HG03442 (cell line): ENCODE measurements at regions not wholly inside any gene's neighbourhood (a gene's known extent, or its start where the extent isn't known, plus 50 kb on each side); places are given as distances from the start of the nearest gene placed in this dataset.
"Not testable (repeated sequence)": the region's sequence is repeated elsewhere in the genome, so short reads cannot be mapped to it uniquely, and the experiment has no call there.

Experiments used
- ATAC-seq: cut with Tn5 transposase; IDR thresholded peaks from one replicate; pipeline ENCODE4 v1.9.1; 2021; ENCODE audit warnings: mild to moderate bottlenecking, moderate library complexity; ENCODE audit not compliant: unreplicated experiment

DNA sequence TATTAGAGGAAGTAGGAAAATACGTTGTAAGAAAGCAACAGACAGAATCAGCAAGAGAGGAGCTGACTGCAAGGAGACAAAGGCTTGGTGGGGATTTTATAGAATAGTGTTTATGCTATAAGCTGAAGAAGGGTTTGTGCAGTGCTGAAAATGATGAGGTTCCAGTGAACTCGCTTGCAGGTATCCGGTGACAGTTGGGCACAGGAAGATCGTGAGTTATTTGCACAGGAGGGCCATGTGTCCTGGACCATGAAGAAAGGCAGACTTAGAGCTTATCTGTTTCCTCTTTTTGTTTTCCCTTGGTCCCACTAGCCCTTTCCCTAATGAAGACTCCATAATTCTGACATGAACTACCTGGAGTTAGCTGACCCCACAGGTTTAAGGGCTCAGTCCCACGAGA is 61.4 kb downstream of the NXNL2 start:
- ATAC-seq = no peak

DNA sequence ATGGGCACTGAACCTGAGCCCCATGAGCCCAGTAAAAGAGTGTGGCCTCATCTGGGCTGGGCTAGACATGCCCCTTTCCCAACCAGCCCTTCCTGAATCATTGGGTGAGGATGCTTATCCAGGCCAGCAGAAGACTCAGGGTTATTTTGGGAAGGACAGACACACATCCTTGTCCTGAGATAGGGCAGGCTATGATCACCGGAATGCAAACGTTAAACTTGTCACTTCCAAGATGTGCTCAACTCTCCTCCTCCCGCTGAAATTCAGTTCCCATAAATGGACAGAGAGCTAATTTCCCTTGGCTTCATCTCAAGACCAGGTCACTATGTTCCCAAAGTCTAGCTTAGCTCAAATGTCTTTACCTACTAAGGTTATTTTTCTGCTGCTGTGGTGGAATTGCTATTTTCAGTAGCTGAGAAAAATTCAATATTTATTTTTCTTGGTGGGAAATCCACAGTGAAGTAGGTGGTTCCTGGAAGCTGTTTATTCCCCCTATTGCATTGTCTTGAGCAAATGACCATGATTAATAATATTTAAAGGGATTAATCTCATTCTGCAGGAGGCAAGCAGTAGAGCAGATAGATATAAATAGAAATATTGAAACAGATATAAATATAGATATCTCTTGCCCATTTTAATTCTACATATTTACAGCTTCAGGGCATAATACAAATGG is 70.0 kb downstream of the NXNL2 start:
- no peak for ATAC-seq

DNA sequence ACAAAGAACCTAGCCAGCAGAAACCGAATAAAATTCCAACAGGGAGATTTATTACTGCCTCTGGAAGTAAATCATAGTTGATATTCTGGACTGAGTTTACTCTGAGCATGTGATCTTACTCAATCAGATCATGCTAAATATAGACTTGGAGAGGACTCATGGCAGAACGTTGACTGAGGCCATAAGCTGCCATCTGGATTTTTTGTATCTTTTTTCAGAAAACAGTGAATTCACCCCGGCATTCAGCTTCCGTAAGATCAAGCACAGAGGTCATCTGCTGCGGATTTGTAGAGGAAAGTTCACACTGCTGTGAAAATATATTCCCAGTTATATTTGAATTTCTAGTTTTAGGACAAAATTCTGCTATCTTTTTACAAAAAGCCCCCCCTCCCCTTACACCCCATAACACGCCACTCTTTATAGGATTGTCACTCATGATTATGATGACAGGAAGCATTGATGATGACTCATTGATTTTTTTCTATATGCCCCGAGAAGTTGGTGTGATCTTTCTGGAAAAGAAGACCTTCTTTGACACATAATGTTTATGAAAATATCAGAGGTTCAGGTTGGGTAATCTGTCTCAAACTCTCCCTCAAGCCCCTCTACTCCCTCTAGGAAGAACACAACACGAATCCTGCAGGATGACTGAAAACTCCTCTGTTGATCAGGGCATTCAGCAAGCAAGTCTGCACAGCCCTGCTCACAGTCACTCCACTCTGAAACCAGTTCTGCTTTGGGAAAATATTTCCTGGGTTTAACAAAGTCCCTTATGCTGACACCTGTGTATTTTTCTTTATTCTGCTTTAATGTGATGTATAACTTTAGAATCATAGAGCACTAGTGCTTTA is 70.8 kb downstream of the NXNL2 start:
- ATAC-seq = no peak

- no peak for ATAC-seq
Observed at GRCh38 chr9:88614359-88614758, 79.4 kb downstream of the NXNL2 start.

DNA sequence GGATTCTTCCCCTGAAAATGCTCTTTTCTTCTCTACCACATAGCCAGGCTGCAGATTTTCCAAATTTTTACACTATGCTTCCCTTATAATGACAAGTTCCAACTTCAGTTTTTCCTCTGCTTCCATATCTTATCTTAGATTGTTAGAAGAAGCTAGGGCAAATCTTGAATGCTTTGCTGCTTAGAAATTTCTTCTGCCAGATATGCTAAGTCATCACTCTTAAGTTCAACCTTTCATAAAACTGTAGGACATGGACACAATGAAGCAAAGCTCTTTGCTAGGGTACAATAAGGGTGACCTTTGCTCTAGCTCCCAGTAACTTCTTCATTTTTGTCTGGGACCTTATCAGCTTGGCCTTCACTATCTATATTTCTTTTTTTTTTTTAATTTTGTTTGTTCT is 88.7 kb downstream of the NXNL2 start:
- ATAC-seq = no peak

DNA sequence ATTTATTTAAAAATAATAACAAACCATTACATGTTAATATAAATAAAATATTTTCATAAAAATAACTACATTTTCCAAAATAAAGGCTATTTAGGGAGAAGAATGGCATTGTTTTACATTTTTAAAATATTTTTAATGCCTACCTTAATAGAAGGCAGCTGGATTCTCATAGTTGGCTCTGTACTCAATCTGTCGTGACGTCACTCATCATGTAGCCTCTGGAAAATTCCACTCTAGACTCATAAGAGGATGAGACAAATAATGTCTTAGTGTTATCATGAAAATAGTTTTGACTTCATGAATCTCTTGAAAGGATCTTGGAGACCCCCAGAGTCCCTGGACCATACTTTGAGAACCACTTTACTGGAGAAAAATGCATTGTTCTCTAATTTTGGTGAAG is 93.1 kb downstream of the NXNL2 start:
- ATAC-seq = no peak

- no peak for ATAC-seq
Observed at GRCh38 chr9:88628811-88629210, 93.8 kb downstream of the NXNL2 start.

DNA sequence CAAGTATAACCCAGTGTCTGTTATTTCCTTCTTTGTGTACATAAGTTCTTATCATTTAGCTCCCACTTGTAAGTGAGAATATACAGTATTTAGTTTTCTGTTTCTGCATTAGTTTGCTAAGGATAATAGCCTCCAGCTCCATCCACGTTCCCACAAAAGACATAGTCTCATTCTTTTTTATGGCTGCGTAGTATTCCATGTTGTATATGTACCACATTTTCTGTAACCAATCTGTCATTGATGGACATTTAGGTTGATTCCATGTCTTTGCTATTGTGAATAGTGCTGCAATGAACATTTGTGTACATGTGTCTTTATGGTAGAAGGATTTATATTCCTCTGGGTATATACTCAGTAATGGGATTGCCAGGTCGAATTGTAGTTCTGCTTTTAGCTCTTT is 95.6 kb downstream of the NXNL2 start:
- ATAC-seq = not testable (repeated sequence)

DNA sequence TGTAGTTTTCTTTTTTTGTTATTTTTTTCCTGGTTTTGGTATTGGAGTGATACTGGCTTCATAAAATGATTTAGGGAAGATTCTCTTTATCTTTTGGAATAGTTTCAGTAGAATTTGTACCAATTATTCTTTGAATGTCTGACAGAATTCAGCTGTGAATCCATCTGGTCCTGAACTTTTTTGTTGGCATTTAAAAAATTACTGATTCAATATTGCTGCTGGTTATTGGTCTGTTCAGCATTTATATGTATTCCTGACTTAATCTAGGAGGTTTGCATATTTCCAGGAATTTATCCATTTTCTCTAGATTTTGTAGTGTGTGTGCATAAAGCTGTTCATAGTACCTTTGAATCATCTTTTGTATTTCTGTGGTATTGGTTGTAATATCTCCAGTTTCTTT is 100.2 kb downstream of the NXNL2 start:
- ATAC-seq = no peak

DNA sequence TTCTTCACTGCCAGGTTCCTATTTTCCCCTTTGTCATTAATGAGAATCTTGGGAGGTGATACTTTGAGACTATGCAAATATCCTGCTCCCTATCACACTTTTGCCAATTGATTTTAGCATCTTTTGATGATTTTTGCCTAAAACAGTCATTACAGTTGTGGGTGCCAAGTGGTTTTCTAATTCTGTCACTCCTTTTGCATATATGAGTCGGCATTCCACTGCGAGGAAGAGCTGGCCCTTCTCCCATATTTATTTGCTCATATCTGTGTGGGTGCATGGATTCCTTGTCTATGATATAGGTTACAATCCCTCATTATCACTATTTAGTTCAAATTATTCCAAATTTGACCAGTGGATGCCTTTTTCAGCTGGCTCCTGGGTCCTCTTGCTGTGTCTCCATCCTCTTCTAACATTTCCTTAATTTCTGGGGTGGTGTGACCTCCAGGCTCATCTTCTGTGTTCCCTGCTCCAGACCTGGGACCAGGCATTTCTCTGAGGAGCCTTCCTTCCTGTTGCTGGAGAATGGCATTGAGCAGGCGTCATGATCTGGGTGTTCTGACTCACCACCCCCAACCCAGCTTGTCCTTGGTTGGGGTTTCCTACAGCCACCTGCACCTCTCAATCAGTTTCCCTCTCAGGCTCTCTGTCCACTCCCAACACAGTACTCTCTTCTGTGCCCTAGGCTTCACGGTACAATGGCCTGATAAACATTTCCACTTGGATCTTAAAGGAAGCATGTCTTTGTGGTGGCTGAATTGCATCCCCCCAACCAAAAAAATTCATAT is 106.7 kb downstream of the NXNL2 start:
- no peak for ATAC-seq

GRCh38 chr9:88642336-88642735 is 107.4 kb downstream of the NXNL2 start:
- no peak for ATAC-seq

DNA sequence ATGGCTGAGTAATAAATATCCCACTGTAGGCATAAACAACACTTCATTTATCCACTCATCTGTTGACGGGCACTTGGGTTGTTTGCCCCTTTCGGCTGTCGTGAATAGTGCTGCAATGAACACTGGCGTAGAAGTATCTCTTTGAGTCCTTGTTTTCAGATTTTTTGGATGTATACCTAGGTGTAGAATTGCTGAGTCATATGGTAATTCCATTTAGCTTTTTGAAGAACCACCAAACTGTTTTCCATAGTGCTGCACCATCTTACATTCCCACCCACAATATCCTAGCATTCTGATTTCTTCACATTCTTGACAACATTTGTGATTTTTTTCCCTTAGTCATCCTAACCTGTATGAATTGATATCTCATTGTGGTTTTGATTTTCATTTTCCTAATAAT is 109.0 kb downstream of the NXNL2 start:
- ATAC-seq = no peak

DNA sequence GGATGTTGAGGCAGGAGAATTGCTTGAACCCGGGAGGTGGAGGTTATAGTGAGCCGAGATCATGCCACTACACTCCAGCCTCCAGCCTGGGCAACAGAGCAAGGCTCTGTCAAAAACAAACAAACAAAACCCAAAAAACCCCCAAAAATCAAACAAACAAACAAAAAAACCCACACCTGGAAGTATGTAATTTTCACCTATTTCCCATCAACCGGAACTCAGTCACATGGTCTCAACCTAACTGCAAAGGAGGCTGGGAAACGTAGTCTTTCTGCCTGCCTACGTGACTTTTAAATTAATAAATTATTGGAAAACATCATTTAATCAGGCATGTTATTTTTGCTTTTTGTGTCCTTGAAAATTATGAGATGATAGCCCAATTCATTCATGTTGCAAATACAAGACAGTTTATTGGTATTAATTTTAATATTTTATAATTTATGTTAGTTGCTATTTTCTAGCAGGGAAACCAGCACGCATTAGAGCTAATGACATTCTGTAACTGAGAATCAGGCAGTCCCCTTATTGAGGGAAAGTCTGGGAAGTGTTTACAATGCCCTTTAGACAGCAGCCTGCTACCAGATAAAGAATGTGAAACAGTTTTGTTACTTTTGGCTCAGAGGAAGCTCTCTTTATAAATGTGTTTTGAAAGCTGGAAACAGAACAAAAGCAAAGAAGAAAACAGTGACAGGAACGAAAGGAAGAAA is 110.3 kb downstream of the NXNL2 start:
- no peak for ATAC-seq

GRCh38 chr9:88645879-88646199 is 110.9 kb downstream of the NXNL2 start:
- no peak for ATAC-seq

GRCh38 chr9:88646539-88647300 is 111.7 kb downstream of the NXNL2 start:
- no peak for ATAC-seq

DNA sequence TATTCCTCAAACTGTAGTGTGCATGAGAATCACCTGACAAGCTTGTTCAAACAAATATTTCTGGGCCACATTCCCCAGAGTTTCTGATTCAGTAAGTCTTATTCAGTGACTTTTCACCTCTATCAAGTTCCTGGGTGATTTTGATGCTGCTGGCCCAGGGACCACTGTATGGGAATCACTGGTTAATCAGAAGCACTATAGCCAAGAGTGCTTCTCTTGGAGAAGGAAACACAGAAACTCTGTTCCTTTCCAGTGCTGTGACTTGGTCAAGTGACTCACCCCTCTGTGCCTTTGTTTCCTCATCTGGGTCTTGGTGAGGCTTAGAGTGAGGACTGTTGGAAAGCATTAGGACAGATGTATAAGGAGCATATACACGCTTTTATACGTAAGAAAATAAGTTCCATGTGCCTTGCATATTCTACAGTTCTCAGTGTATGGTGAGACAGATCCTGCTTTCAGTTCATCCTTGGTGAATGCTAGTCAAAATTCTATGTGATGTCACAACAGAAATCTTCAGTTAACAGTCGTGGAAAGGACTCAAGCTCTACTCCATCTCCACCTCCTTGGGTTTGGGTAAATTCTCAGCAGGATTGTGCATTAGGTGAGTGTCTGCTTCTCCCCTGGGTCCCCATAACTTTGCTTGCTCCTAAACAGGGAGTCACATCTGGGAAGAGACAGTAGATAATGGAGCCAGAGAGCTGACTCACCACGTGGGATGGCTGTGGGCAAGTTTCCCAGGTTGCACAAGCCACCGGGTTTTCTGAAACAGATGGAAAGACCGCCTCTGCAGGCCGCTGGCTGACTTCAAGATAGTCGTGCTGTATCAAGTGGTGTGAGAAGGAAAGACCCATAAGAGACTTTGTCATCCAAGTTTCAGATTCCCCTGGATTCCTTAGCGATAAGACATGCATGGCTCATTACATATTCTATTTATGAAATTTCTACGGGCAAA is 117.0 kb downstream of the NXNL2 start:
- ATAC-seq = no peak

- ATAC-seq = no peak
Observed at GRCh38 chr9:88652876-88653275, 117.9 kb downstream of the NXNL2 start.

DNA sequence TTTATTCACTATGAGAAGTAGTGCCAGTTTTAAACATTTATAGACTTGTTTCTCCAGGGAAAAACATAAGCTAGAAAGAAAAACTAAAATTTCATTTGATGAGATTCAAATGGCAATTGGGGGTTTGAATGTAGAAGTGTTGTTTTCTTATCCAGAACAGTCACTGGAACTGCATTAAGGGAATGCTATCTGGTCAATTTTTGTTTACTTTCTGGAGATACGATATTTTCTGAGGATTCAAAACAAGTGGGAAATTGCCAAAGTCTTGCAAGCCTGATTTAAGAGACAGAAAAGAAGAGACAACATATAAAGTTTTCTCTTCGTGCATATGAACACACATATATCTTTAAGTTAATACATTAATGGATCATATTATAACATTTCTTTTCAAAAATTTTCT is 118.4 kb downstream of the NXNL2 start:
- ATAC-seq = no peak

DNA sequence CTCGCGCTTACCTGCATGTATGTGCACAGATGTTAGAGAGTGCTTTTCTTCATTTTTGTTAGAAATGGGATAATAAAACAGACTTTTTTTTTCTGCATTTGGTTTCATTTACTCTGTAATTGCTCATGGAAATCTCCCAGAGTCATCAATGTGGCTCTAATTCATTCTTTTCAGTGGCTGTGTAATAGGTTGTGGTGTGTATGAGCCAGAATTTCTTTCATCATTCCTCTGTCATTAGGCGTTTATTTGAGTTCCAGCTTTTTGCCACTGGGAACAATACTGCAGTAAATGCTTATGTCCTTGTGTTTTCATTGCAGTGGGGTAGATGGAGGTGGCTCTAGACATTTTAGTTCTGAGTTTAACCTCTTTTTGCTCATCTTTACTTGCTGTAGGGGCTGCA is 118.9 kb downstream of the NXNL2 start:
- ATAC-seq = no peak
